ENCODE measurements at regions not wholly inside any gene's neighbourhood (a gene's known extent, or its start where the extent isn't known, plus 50 kb on each side); places are given as distances from the start of the nearest gene placed in this dataset.

DNA sequence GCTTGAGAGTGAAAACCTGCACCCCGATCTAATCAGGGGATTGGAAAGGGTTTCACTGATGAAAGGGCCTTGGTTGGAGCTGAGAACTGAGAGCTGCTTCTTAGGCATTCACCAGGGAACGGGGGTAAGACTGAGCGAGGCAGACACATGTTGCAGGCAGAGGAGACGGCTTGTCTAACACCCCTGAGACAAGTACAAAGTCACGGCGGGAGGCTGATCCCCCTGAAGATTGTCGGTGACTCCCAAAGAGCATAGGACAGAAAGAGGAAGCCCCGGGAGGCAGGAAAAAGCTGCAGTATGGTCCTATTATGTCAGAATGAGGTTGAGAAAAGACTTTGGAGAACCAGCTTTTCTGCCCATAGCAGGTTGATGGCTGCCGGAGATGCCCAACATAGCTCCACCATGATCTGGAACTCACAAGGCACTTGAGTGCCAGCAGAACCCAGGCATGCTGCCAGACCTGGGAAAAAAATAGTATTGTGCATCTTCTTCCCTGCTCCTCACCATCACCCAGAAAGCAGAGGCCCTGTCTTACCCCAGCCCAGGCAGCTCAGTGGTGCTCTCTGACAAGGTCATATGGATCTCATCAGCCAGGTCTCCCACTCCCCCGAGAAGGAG, 463.9 kb upstream of the PROX1 start:
- Histone ChIP-seq H3K9me3 (replicated peaks in 1 of 2; ENCODE audit: control insufficient read depth in 1 of 2, insufficient read depth in 1 of 2, low read length in 2 of 2) (peaks cover 0 to 6% of the 10 kb centered on the region in 2 donors), H3K27ac (ENCODE audit: low read depth in 1 of 2, low read length in 2 of 2) (no peak overlapping the region), H4K20me1 (ENCODE audit: insufficient read depth, low read length) (no peaks in the 10 kb centered on the region), H3K4me3 (replicated peaks in 1 of 3; ENCODE audit: low read depth in 2 of 3, low read length in 3 of 3) (no peak overlapping the region), H2AFZ (ENCODE audit: insufficient read depth, low read depth, low read length, poor library complexity, severe bottlenecking) (no peak overlapping the region), H3K4me2 (replicated peaks; ENCODE audit: extremely low read depth, low read length, poor library complexity, severe bottlenecking) (no peak overlapping the region), H3K79me2 (ENCODE audit: insufficient read depth, low read length) (no peaks in the 10 kb centered on the region), H3K4me1 (ENCODE audit: control insufficient read depth in 1 of 2, insufficient read depth in 2 of 2, low read length in 2 of 2) (no peaks in the 10 kb centered on the region), H3K27me3 (ENCODE audit: control insufficient read depth in 2 of 2, insufficient read depth in 2 of 2, low read length in 2 of 2) (no peaks in the 10 kb centered on the region), H3K9ac (ENCODE audit: insufficient read depth, low read length, poor library complexity, severe bottlenecking) (no peak overlapping the region), H3K36me3 (replicated peaks in 1 of 2; ENCODE audit: control insufficient read depth in 1 of 2, insufficient read depth in 2 of 2, low read length in 2 of 2) (no peaks in the 10 kb centered on the region)
- no peak overlapping the region for H3K27ac Mint-ChIP-seq
- TF ChIP-seq CTCF (IDR thresholded peaks at IDR 0.05), result no peak
- no peaks in the 10 kb centered on the region for H3K4me1 Mint-ChIP-seq
- WGBS (ENCODE audit: insufficient coverage), result 56% methylated on average over 10 of the region's 10 CpGs
- H3K36me3 Mint-ChIP-seq, result no peaks in the 10 kb centered on the region
- peaks cover 0 to 5% (median 4%) of the 10 kb centered on the region in 7 donors for H3K9me3 Mint-ChIP-seq
- no peak overlapping the region for H3K4me3 Mint-ChIP-seq
- H3K27me3 Mint-ChIP-seq (ENCODE audit: low read depth in 3 of 3), result no peaks in the 10 kb centered on the region
- intact Hi-C loops (cut with micrococcal nuclease), result no loop called here
- no peak for DNase-seq

- Histone ChIP-seq H3K27me3 (ENCODE audit: control insufficient read depth in 2 of 2, insufficient read depth in 2 of 2, low read length in 2 of 2) (no peaks in the 10 kb centered on the region), H2AFZ (ENCODE audit: insufficient read depth, low read depth, low read length, poor library complexity, severe bottlenecking) (no peak overlapping the region), H3K9ac (ENCODE audit: insufficient read depth, low read length, poor library complexity, severe bottlenecking) (no peak overlapping the region), H3K4me3 (replicated peaks in 1 of 3; ENCODE audit: low read depth in 2 of 3, low read length in 3 of 3) (no peak overlapping the region), H3K4me2 (replicated peaks; ENCODE audit: extremely low read depth, low read length, poor library complexity, severe bottlenecking) (no peak overlapping the region), H3K36me3 (replicated peaks in 1 of 2; ENCODE audit: control insufficient read depth in 1 of 2, insufficient read depth in 2 of 2, low read length in 2 of 2) (no peaks in the 10 kb centered on the region), H3K79me2 (ENCODE audit: insufficient read depth, low read length) (no peaks in the 10 kb centered on the region), H3K27ac (ENCODE audit: low read depth in 1 of 2, low read length in 2 of 2) (no peak overlapping the region), H4K20me1 (ENCODE audit: insufficient read depth, low read length) (no peaks in the 10 kb centered on the region), H3K4me1 (ENCODE audit: control insufficient read depth in 1 of 2, insufficient read depth in 2 of 2, low read length in 2 of 2) (no peaks in the 10 kb centered on the region), H3K9me3 (replicated peaks in 1 of 2; ENCODE audit: control insufficient read depth in 1 of 2, insufficient read depth in 1 of 2, low read length in 2 of 2) (peaks cover 0 to 6% of the 10 kb centered on the region in 2 donors)
- Mint-ChIP-seq H3K4me3 (no peak overlapping the region), H3K4me1 (no peaks in the 10 kb centered on the region), H3K36me3 (no peaks in the 10 kb centered on the region), H3K27me3 (ENCODE audit: low read depth in 3 of 3) (no peaks in the 10 kb centered on the region), H3K9me3 (peaks cover 0 to 5% (median 2%) of the 10 kb centered on the region in 7 donors), H3K27ac (no peak overlapping the region)
- no peak for DNase-seq
- TF ChIP-seq CTCF (IDR thresholded peaks at IDR 0.05), result no peak
- 100% methylated on average over 2 of the region's 4 CpGs for WGBS (ENCODE audit: insufficient coverage)
- intact Hi-C loops (cut with micrococcal nuclease), result no loop called here
Measured at GRCh38 chr1:213526306-213526705, 461.5 kb upstream of the PROX1 start.
